ENCODE measurements at regions not wholly inside any gene's neighbourhood (a gene's known extent, or its start where the extent isn't known, plus 50 kb on each side); places are given as distances from the start of the nearest gene placed in this dataset.

GRCh38 chr9:73050065-73050816 is 97.4 kb upstream of the ALDH1A1 start:
- peaks cover 80% of the 10 kb centered on the region for H3K4me1 ChIP-seq
- ChIA-PET CTCF (interaction anchor here (0.6 to 4.6 kb wide), 14 partner anchors 9 to 186 kb away, joined by 3 to 32 read pairs (median 4); no protein-coding TSS in a partner anchor), POLR2A (interaction anchor here (0.7 to 1.7 kb wide), 12 partner anchors 23 to 685 kb away, joined by 3 to 5 read pairs (median 3); no protein-coding TSS in a partner anchor)
- DNase-seq (ENCODE audit: low read depth in 1 of 2, low spot score in 1 of 2) (peak; percentile 47 to 82), FAIRE-seq (peak; percentile 95), ATAC-seq (peak; percentile 62 to 76; a peak in 4 of 6 replicates)
- 2% methylated on average over 5 of the region's 5 CpGs for whole genome bisulfite sequencing (ENCODE audit: missing lambda C conversion rate)
- TF ChIP-seq HOXA7 (CRISPR knock-in tag; IDR thresholded peaks at IDR 0.05) (0 out of 2 replicates have a peak, but pooled peaks have one; percentile 55), KDM5A (IDR thresholded peaks at IDR 0.05) (no peak), POLR2A (IDR thresholded peaks at IDR 0.05; ENCODE audit: low read length) (no peak), ZSCAN20 (CRISPR knock-in tag; IDR thresholded peaks at IDR 0.05) (no peak), RFX5 (IDR thresholded peaks at IDR 0.05) (no peak), CBX2 (IDR thresholded peaks at IDR 0.05; ENCODE audit: borderline replicate concordance, low read depth) (no peak), REST (IDR thresholded peaks at IDR 0.05) (no peak), RNF2 (IDR thresholded peaks at IDR 0.05; ENCODE audit: borderline replicate concordance, low read depth) (no peak), CTCF (IDR thresholded peaks at IDR 0.05) (peak; percentile 20; the same call in 1 of the 3 replicates), HOXB13 (CRISPR knock-in tag; IDR thresholded peaks at IDR 0.05; ENCODE audit: low read depth) (0 out of 2 replicates have a peak, but pooled peaks have one; percentile 15), HES2 (IDR thresholded peaks at IDR 0.05) (no peak), RCOR1 (IDR thresholded peaks at IDR 0.05; ENCODE audit: low read depth, low read length) (no peak), E2F6 (IDR thresholded peaks at IDR 0.05; ENCODE audit: borderline replicate concordance, low read depth) (no peak), HMGXB4 (CRISPR knock-in tag; IDR thresholded peaks at IDR 0.05; ENCODE audit: borderline replicate concordance) (peak; percentile 15; the same call in 1 of the 2 replicates), RAD21 (conservative IDR thresholded peaks at IDR 0.05 in 1 of 2, IDR thresholded peaks at IDR 0.05 in 1 of 2) (0 out of 5 replicates have a peak, but pooled peaks have one; percentile 7 to 8), EHF (CRISPR knock-in tag; IDR thresholded peaks at IDR 0.05) (no peak; the same call in 1 of the 2 replicates), ZFP36 (IDR thresholded peaks at IDR 0.05; ENCODE audit: borderline replicate concordance, partially characterized antibody) (no peak), EP300 (IDR thresholded peaks at IDR 0.05) (no peak)
- TF ChIP-seq, protein P1, sequence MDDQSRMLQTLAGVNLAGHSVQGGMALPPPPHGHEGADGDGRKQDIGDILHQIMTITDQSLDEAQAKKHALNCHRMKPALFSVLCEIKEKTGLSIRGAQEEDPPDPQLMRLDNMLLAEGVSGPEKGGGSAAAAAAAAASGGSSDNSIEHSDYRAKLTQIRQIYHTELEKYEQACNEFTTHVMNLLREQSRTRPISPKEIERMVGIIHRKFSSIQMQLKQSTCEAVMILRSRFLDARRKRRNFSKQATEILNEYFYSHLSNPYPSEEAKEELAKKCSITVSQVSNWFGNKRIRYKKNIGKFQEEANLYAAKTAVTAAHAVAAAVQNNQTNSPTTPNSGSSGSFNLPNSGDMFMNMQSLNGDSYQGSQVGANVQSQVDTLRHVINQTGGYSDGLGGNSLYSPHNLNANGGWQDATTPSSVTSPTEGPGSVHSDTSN (IDR thresholded peaks at IDR 0.05) = no peak
- TF ChIP-seq, protein P2, sequence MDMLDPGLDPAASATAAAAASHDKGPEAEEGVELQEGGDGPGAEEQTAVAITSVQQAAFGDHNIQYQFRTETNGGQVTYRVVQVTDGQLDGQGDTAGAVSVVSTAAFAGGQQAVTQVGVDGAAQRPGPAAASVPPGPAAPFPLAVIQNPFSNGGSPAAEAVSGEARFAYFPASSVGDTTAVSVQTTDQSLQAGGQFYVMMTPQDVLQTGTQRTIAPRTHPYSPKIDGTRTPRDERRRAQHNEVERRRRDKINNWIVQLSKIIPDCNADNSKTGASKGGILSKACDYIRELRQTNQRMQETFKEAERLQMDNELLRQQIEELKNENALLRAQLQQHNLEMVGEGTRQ (IDR thresholded peaks at IDR 0.05) = no peak
- H3K27ac ChIP-seq = peak overlapping the region; percentile 87 to 96
- peak overlapping the region; percentile 10; the same call in 1 of the 3 replicates for H3K4me3 ChIP-seq
- H3K9me3 ChIP-seq = no peaks in the 10 kb centered on the region
- peak overlapping the region; percentile 84 for H3K4me2 ChIP-seq

Measured in A549 (cell line).